ENCODE measurements at regions not wholly inside any gene's neighbourhood (a gene's known extent, or its start where the extent isn't known, plus 50 kb on each side); places are given as distances from the start of the nearest gene placed in this dataset.
"Not testable (repeated sequence)": the region's sequence is repeated elsewhere in the genome, so short reads cannot be mapped to it uniquely, and the experiment has no call there.

- DNase-seq (ENCODE audit: low read depth), result not testable (repeated sequence)
Measured at GRCh38 chr15:21357056-21357455, 83.2 kb downstream of the POTEB3 start.

DNA sequence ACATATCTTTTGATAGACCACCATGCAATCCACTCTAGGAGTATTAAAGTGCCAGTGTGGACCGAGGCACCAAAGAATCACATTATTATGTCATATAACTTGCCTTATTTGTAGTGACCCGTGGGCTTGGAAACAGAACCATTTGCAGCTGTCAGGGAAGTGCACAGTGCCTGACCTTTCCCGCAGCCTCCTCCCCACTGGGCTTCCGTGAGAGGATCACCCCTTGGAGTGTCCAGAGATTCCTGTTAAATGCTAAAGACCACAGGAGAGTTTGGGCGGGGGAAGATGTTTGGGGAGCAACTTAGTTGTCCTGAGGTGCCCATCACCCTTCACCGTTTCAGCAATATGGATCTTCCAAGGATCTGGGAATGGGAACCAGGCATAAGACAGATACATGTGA is 84.4 kb downstream of the POTEB3 start:
- not testable (repeated sequence) for DNase-seq (ENCODE audit: low read depth)

DNA sequence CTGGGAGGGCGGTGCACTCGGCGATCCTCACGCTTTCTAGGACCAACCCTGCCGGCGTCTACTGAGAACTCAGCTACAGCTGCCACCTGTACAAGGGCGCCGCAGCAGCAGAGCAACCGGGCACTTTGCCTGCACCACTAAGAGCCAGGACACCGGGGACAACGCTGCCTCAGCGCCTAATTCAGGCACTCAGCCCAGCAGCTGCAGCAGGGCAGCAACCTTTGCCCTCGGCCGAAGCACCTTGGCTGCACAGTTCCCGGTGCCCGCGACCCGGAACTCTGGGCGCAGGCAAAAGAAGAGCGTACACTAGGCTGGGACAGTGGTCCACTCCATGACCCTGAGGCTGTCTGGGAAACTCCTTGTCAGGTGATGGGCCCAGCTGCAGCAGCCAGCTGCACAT is 85.7 kb downstream of the POTEB3 start:
- not testable (repeated sequence) for DNase-seq (ENCODE audit: low read depth)

GRCh38 chr15:21352670-21353318 is 87.5 kb downstream of the POTEB3 start:
- DNase-seq (ENCODE audit: low read depth), result not testable (repeated sequence)

GRCh38 chr15:21344960-21345359 is 95.3 kb downstream of the POTEB3 start:
- not testable (repeated sequence) for DNase-seq (ENCODE audit: low read depth)

DNA sequence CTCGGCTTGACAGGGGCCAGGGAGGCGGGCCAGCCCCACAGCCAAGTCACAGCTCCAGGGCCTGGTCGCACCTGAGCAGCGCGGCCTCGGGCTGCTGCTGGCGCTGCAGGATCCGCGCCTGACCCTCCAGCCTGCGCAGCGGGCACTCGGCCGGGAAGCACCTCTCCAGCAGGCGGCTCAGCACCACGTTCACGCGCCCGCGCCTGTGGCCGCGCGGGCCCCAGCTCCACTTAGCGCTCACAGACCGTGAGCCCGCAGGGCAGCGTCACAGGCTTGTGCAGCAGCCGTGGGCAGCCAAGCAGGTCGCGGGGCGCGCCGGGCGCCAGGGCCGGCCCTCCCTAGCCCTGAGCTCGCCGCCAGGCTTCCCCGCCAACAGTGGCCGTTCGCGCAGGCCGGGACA is 95.8 kb downstream of the POTEB3 start:
- DNase-seq (ENCODE audit: low read depth), result not testable (repeated sequence)

GRCh38 chr15:21337028-21337427 is 103.3 kb downstream of the POTEB3 start:
- DNase-seq (ENCODE audit: low read depth), result not testable (repeated sequence)

- peak; percentile 16 for DNase-seq (ENCODE audit: low read depth)
Measured at GRCh38 chr15:21324720-21325460, 115.4 kb downstream of the POTEB3 start.

DNA sequence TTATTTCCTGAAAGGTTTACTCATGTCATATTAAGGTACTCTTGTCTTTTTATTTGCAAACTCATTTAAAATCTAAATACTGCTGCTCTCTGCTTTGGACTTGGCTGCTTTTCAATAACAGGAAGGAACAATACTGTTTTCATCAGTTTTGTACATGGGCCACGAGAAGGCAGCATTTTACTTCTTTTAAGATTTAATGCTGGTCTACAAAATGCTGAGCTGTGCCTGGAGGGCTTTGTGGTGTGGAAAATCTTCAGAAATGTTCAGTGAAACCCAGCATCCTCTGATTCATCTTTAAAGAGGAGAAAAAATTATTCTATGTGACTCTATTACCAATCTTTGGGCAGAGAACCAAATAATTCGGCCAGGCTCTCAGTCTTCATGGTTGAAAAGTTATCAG is 155.9 kb downstream of the POTEB3 start:
- DNase-seq (ENCODE audit: low read depth), result not testable (repeated sequence)

- DNase-seq (ENCODE audit: low read depth), result not testable (repeated sequence)
Measured at GRCh38 chr15:21283210-21283609, 157.1 kb downstream of the POTEB3 start.

GRCh38 chr15:21280272-21280671 is 160.0 kb downstream of the POTEB3 start:
- not testable (repeated sequence) for DNase-seq (ENCODE audit: low read depth)

- DNase-seq (ENCODE audit: low read depth), result not testable (repeated sequence)
Measured at GRCh38 chr15:21272176-21272982, 167.9 kb downstream of the POTEB3 start.

- no peak for DNase-seq (ENCODE audit: low read depth)
Measured at GRCh38 chr15:21271566-21271965, 168.7 kb downstream of the POTEB3 start.

DNA sequence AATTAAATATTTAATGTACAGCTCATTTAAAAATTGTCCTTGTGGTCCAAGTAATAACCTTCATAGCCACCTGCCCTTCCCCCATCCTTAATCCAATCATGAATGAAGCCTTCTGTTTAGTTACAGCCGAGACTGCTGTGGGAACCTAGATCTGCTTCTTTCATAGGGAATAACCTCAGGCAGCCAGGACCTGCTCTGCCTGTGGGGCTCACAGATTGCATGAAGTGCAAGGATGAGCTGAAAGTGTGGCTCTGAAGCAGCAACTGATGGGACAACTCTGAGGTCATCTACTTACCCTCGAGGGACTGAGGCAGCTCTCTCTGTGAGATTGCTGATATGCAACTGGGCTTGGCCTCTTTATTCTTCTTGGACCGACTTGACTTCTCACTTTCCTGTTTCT is 169.8 kb downstream of the POTEB3 start:
- DNase-seq (ENCODE audit: low read depth), result no peak

DNA sequence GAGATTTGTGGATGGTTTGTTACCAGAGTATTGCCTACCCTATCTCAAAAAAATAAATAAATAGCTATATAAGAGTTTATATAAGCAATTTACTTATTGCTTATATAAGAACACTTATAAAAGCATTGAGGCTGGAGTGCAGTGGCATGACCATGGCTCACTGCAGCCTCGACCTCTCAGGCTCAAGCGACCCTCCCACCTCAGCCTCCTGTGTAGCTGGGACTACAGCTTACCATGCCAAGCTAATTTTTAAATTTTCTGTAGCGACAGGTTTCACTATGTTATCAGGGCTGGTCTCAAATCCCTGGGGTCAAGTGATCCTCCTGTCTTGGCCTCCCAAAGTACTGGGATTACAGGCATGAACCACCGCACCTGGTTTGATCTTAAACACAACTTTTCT is 170.6 kb downstream of the POTEB3 start:
- not testable (repeated sequence) for DNase-seq (ENCODE audit: low read depth)

DNA sequence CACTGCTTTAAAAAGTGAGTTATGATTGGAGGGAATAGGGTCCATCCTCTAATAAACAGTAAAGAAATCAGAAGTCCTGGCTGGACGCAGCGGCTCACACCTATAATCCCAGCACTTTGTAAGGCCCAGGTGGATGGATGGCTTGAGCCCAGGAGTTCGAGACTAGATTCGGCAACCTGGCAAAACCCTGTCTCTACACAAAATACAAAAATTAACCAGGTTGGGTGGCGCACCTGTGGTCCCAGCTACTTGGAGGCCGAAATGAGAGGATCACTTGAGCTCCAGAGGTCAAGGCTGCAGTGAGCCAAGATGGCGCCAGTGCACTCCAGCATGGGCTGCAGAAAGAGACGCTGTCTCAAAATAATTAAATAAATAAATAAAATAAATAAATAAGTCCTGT is 171.2 kb downstream of the POTEB3 start:
- no peak for DNase-seq (ENCODE audit: low read depth)

DNA sequence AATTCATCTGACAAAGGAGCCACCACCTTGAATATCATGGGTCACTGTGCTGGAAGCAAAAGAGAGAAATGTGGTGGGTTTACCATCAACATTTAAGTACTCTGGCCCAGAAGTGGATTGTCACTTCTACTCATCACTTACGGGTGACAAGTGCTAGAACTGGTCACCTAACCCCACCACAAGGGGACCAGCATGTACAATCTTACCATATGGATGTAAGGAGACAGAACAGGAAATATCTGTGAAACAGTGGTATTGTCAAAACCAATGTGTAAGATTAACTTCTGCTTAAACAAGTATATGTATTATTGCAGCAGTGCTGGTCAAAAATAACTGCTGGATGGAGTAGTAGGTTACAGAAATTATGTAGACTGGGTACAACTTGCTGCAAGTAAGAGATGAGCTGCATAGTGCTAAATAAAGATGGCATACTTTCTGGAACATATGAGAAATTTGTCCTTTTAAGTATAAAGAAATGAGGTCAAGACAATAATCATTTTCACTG is 171.8 kb downstream of the POTEB3 start:
- no peak for DNase-seq (ENCODE audit: low read depth)

DNA sequence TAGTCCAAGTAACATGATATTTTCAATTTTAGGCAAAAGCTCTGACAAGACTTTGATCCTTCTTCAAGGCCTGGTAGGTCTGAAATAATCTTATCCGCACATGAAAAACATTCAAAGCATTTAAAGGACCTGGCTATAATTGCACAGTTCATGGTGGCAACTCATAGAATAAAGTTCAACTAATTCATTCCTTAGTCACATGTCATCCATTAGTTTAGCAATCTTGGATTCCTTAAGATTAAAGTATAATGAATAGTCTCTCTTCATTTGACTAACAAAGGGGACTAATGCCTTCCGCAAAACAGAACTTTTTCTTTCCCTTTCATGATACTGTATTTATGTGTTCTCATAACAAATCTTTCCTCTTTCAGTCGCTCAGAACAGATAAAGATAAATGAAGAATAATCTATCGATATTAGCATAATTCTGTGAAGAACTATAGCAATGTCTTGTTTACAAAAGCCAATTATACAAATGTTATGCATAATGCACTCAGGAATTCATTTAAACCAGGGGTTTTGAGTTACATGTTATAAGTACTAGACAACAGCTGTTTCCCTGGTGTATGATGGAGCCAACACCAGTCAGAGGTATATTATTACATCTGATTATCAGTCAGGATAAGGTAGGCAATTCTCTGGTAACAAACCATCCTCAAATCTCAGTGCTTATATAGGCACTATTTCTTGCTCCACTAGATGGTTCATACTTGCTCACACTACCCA is 172.5 kb downstream of the POTEB3 start:
- DNase-seq (ENCODE audit: low read depth), result no peak

- DNase-seq (ENCODE audit: low read depth), result no peak
Measured at GRCh38 chr15:21267226-21267625, 173.1 kb downstream of the POTEB3 start.

DNA sequence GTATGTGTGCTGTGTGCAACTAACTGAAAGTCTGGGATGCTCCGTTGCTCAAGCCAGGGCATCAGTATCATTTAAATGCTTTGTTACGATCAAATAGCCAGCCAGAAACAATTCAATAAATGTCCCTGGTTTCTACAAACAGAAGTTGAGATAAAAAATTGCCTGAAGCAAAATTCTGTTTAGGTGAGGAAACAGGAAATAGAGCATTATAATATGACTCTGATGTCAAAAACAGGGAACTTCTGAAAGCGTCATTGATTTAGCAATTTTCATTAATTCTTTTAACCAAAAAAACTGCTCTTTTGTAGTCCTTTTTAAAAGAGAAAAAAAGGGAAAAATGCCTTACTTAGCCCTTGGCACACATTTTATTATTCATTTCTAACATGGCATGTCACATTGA is 174.7 kb downstream of the POTEB3 start:
- DNase-seq (ENCODE audit: low read depth), result not testable (repeated sequence)

DNA sequence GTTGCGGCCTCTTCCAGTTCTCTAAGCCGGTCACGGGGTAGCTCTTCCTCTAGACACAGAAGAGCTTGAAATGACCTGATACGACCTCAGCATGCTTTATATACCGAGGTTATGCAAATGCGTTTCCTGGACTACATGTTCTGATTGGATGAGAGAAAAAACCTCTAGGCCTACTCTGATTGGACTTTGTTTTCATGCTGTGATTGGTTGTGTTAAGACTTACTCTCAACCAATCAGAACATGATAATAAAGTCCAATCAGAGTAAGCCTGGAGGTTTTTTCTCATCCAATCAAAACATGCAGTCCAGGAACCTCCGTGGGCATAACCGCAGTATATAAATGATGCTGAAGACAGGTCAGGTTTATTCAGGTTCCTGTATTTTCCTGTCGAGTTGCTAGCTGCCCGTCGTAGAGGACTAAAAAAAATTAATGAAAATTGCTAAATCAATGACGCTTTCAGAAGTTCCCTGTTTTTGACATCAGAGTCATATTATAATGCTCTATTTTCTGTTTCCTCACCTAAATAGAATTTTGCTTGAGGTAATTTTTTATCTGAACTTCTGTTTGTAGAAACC is 177.4 kb downstream of the POTEB3 start:
- DNase-seq (ENCODE audit: low read depth), result no peak
